COLO668 (cell line): ENCODE measurements at regions not wholly inside any gene's neighbourhood (a gene's known extent, or its start where the extent isn't known, plus 50 kb on each side); places are given as distances from the start of the nearest gene placed in this dataset.
A peak's percentile ranks its signal among the peaks of the same experiment; 100 is the strongest.

ENCODE experiments used
- DNase-seq: peaks from one replicate; lab custom pipeline; 2025; ENCODE audit not compliant: unreplicated experiment; lab: John Stamatoyannopoulos, UW

GRCh38 chr14:101224356-101225156, 321.0 kb upstream of the RTL1 start:
- no peak for DNase-seq

DNA sequence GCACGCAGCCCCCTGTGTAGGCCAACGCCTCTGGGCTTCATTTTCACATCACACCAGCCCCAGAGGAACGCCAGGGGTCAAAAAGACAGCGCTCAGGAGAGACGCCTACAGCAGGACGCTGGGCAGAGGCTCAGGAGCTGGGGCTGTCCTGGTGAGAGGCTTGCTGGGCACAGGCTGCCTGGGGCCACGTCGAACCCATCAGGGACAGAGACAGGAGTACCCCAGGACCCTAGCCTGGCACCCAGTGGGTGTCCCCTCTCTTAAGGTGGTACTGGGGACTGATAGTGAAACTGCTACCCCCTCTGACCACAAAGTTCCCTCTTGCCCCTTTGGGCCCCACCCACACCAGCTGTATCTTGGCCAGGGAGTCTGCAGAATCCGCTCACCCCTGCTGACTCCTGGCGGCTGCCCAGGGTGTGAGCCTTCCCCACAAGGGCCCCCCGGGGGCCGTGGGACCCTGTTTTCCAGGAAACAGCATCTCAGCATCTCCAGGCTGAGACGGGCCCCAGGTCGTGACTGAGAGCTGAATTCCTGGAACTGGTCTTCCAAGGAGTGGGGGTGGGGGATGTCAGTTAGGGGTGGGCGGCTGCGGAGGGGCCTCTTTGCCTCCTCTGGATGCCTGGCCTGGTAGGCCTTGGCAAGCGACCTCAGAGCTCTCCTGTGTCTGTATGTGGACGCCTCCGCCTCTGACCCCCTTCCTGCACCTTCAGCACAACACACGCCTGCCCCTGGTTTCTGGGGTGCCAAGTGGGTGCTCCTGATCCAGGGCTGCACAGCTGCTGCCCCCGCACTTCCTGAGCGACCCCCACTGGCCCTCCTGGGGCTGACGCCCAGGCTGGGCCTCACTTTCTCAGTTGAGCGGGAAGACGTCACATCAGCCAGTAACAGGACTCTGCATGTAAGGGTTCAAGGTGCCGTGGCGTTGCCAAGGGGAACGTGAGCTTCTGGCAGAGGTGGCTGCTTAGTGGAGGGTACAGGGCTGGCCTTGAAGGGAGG, 321.9 kb upstream of the RTL1 start:
- DNase-seq = no peak

GRCh38 chr14:101226265-101226602, 322.7 kb upstream of the RTL1 start:
- DNase-seq = no peak

DNA sequence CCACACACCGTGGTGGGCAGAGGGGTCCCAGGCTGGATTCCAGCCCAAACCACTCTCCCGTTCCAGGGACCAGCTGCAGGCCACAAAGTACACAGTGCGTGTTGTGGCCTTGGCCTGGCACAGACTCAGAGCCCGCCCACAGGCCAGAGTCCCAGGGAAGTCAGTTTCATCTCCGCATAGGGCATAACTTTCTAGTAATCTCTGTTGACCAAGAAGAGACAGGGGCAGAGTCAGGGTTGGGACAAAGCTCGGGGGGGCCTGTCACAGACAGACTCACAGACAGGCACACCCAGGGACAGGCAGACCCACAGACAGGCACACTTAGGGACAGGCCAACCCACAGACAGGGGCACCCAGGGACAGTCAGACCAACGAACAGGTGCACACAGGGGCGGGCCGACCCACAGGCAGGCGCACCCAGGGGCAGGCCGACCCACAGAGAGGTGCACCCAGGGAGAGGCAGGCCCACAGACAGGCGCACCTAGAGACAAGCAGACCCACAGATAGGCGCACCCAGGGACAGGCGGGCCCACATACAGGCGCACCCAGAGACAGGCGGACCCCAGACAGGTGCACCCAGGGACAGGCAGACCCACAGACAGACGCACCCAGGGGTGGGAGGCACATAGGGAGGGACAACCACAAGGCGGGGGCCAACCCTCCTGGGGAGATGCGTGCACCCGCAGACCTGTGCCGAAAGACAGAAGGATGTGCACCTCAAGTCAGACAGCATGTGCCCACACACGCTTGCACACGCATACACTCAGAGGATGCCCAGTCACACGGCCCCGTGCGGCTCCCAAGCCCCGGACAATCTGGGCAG, 323.3 kb upstream of the RTL1 start:
- DNase-seq = no peak

- DNase-seq = no peak
These were observed 324.4 kb upstream of the RTL1 start for GRCh38 chr14:101227611-101228594.

GRCh38 chr14:101228949-101229541, 325.5 kb upstream of the RTL1 start:
- DNase-seq = no peak

- no peak for DNase-seq
These were observed 326.1 kb upstream of the RTL1 start for GRCh38 chr14:101229666-101230065.

- DNase-seq = no peak
These were observed 326.8 kb upstream of the RTL1 start for GRCh38 chr14:101230161-101230850.

DNA sequence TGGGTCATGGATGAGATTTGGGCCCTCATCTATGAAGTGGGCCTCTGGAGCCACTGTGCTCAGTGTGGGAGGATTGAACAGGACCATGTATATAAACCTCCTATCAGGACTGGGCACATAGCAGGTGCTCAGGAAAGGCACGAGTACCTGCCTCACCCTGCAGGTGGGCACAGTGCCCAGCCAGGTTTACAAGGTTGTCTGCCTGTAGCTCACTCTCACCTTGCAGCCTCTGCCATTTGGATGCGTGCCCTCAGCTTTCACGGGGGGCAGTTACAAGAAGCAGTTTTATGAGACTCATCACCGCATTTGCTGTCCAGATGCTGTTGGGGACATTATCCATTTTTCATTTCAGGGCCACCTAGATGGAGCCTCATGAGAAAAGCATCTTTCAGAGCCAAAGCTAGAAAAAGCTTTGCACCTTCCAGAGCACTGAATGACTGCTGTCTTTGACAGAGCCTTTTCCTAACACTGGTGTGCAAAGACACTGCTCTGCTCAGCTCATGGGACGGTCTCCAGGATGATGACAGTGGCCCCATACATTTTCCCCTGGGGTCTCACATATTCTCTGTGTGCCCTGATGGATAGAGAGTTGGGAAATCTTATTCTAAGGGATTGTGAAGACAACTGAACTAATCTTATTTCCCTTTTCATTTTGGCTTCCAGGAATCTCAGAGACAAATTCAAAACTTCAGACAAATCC, 327.5 kb upstream of the RTL1 start:
- no peak for DNase-seq

DNA sequence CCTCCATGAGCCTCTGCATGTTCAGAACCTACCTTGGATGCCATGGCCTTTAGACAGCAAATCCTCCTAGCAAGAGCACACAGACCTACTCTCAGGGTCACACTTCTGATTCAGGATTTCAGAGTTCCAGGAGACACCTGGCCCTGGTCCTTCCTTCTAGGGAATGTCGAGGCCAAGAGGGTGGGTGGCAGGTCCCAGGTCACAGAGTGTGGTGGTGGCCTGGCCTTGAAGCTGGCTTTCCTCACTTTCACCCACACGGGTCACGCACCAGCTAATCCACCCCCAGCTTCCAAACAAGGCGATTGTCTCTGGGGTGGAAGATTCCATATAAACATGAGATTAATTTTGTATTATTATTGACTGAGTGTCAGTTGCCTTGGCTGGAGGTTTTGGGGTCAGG, 328.3 kb upstream of the RTL1 start:
- no peak for DNase-seq

GRCh38 chr14:101232340-101233020, 328.8 kb upstream of the DIO3 start:
- no peak for DNase-seq

DNA sequence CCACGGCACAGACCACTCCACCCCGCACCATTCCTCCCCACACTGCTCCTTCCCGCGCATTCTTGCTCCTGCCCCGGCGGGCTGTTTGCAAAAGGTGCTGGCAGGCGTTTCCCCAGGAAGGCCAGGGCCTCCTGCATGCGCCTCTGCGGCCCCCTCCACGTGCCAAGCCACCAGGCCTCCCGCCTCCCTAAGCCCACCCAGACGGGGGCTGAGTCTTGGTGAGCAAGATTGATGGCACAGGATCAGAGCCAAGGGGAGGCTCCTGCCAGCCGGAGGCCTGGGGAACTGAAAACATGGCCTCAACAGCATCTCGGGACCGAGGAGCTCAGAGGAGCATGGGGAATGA, 328.3 kb upstream of the DIO3 start:
- DNase-seq = no peak

- DNase-seq = no peak
These were observed 327.9 kb upstream of the DIO3 start for GRCh38 chr14:101233391-101233790.

DNA sequence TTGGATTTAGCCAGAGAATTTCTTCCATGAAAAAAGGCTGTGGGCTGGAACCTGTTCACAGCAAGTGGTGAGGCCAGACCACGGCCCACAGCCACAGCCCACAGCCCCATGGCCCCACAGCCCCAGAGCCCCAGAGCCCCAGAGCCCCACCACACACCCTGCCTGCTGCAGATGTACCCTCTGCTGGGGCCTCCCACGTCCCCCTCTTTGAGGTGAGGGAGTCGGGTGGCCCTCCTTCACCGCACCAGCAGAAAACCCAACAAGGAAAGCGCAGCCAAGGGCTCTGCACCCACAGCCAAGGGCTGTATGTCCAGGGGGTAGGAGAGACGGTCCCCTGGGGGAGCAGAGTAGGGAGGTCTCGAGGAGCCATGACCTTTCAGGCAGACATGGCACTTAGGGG, 327.5 kb upstream of the DIO3 start:
- no peak for DNase-seq

GRCh38 chr14:101234244-101234937, 326.9 kb upstream of the DIO3 start:
- DNase-seq = no peak

DNA sequence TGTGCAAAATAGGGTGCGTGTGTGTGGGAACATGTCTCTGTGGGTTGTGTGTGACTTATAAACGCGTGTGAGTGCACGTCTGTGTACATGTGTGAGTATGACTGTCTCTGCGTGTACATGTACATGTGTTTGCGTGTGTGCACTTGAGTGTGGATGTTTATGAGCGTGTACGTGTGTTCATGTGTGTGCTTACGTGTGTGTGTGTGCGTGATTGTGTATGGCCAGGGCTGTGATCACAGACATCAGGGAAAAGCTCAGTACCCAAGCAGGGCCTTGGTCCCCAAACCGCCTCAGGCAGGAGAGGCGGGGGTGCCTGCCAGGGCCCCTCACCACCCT, 326.3 kb upstream of the DIO3 start:
- no peak for DNase-seq

GRCh38 chr14:101235335-101236103, 325.8 kb upstream of the DIO3 start:
- peak; percentile 49 for DNase-seq
